ENCODE measurements at regions not wholly inside any gene's neighbourhood (a gene's known extent, or its start where the extent isn't known, plus 50 kb on each side); places are given as distances from the start of the nearest gene placed in this dataset.
"Not testable (repeated sequence)": the region's sequence is repeated elsewhere in the genome, so short reads cannot be mapped to it uniquely, and the experiment has no call there.

DNA sequence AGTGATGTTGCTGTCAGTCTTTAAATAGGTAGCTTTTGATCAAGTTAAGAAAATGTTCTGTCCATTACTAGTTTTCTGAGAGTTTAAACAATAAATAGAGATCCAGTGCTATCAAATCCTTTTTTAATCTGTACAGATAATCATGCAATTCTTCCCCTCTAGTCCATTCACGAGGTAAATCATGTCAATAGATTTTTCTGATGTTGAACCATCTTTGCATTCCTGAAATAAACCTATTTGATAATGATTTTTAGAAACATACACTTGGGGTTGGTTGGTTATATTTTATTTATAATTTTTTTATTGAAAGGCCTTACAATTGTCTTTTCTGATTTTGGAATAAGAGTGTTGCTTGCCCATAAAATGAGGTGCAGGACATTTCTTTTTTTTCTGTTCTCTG, 95.0 kb downstream of the FAM53A start:
- no peak for DNase-seq (ENCODE audit: low read depth, low spot score)

DNA sequence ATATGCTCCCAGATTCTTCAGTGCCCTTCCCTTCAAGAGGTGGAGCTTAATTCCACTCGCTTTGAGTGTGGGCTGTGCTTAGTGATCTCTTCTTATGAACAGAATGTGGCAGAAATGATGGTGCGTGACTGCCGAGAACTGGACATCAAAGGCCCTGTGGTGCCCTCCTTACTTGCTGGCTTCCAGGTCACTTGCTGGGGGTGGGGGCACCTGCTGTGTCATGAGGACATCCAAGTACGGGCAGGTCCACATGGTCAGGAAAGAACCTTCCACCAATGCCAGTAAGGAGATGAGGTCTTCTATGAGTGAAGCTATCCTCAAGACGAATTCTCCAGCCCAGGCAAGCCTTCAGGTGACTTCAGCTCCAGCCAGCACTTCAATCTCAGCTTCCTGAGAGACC, 95.8 kb downstream of the FAM53A start:
- DNase-seq (ENCODE audit: low read depth, low spot score) = no peak

- no peak for DNase-seq (ENCODE audit: low read depth, low spot score)
Observed at GRCh38 chr4:1584498-1584897, 99.6 kb downstream of the FAM53A start.

DNA sequence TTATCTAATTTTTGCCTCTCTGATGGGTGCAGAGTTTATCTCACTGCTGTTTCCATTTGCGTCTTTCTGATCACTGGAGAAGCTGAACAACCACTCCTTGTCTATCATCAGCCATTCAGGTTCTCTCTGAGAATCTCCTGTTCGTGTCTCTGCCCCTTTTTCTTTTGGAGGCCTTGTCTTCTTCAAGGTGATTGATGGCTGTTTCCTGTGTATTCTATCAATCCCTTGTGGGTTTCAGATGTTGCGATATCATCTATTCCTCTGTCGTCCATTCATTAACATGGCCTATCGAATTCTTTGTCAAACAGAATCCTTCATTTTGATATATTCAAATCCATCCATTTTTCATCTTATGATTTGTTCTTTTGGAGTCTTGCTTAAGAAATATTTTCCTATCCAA, 100.3 kb downstream of the FAM53A start:
- DNase-seq (ENCODE audit: low read depth, low spot score) = no peak

DNA sequence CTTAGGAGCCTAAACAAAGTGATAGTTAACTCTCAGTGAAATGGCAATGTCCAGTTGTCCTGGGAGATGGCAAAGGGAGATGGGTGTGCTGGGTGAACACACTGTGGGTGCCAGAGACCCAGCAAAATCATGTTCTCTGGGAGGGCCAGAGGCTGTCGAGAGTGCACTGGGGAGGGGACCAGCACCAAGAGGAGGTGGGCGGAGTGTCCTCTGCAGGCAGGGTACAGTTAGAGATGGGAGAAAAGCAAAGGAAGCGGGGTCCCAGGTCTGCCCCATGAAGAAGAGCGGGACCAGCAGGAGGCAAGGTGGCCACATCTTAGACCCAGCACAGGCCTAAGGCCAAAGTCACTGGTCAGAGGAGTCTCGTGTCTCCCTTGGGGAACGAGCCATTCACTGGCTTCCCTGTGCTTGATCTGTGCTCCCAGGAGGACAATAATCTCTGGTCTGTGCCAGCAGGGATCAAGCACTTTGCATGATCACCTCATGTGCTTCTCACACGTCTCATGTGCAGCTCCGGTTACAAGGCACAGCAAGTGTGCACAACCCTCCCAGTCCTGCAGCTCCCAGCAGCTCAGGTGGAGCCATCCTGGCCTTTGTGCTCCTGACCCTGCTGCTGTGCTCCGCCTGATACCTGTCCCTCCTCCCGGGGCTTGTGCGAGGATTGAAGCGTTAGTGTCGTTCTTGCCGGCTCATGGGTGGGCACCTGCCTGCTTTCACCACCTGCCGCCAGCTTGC, 100.9 kb downstream of the FAM53A start:
- no peak for DNase-seq (ENCODE audit: low read depth, low spot score)

DNA sequence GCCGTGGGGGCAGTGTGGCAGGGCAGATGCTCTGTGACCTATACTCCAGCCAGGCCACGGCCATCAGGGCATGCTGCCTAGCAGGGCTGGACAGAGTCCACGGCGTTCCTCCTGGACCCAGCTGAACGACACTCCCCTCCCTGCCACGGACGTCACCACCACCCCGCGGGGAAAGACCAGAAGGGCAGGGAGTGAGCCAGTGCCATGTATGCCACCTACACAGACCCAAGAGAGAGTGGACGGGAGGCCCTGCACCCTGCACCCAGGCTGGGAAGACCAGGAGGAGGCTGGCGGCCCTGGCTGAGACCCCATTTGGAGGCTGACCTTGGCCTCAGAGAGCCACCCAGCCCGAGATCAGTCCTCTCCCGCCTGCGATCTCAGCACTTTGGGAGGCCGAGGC, 101.9 kb downstream of the FAM53A start:
- DNase-seq (ENCODE audit: low read depth, low spot score) = no peak

GRCh38 chr4:1581164-1581894, 102.8 kb downstream of the FAM53A start:
- peak; percentile 81 for DNase-seq (ENCODE audit: low read depth, low spot score)

- DNase-seq (ENCODE audit: low read depth, low spot score) = not testable (repeated sequence)
Observed at GRCh38 chr4:1580692-1581012, 103.5 kb downstream of the FAM53A start.

GRCh38 chr4:1579901-1580691, 104.0 kb downstream of the FAM53A start:
- peak; percentile 87 for DNase-seq (ENCODE audit: low read depth, low spot score)

DNA sequence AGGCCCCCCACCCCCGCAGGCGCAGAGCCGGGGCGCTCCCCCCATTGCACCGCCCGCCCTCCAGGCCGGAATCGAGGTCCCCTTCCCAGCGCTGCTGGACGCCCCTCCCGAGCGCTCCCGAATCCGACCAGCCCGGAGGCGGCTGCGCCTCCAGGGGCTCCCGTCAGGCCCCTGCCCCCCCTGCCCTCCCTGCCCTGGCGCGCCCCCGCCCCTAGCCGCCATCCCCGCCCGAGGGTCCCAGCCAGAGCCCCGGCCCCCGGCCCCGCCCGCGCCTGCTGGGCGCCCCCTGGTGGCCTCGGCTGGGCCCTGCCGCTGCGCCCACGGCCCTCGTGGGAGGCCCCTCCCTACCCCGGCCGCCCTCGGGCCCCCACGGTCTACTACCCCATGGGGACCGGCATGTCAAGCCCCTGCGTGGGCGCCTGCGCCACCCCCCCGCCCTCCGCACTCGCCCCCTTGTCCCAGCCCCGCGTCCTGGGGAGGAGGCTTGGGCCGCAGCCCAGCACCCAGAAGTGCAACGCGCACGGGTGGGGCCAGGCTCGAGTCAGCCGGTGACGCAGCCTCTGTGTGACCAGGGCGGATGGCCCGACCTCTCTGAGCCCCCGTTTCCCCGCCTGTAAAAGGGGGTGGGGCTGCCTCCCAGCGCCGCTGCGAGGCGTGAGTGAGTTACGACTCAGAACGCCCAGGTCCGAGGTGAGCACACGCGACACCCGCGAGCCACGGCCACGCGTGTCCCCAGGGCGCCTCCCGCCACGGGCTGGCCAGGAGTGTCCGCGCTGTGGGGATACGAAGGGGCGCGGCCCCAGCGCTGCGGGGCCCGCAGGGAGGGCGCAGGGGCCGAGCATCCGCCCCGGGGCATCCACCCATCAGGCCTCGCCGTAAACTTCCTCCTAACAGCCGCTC, 104.9 kb downstream of the FAM53A start:
- DNase-seq (ENCODE audit: low read depth, low spot score) = peak; percentile 50

GRCh38 chr4:1578251-1578773, 105.8 kb downstream of the FAM53A start:
- DNase-seq (ENCODE audit: low read depth, low spot score) = no peak

DNA sequence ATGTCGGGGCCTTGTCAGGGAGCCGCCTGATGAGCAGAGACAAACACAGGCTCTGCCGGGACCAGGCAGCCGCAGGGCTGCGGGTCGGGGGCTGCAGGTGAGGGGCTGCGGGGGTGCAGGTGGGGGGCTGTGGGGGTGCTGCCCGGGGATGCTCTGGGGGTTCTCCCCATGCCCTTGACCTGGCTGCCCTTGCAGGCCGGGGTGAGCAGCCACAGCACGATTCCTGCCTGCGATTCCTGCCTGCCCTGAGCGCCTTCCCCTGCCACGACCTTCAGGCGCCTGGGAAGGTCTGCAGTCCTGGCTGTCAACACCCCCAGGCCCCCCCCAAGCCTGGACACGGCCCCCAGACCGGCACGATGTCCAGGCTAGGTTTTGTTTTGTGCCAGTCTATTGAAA, 106.3 kb downstream of the FAM53A start:
- DNase-seq (ENCODE audit: low read depth, low spot score) = no peak

DNA sequence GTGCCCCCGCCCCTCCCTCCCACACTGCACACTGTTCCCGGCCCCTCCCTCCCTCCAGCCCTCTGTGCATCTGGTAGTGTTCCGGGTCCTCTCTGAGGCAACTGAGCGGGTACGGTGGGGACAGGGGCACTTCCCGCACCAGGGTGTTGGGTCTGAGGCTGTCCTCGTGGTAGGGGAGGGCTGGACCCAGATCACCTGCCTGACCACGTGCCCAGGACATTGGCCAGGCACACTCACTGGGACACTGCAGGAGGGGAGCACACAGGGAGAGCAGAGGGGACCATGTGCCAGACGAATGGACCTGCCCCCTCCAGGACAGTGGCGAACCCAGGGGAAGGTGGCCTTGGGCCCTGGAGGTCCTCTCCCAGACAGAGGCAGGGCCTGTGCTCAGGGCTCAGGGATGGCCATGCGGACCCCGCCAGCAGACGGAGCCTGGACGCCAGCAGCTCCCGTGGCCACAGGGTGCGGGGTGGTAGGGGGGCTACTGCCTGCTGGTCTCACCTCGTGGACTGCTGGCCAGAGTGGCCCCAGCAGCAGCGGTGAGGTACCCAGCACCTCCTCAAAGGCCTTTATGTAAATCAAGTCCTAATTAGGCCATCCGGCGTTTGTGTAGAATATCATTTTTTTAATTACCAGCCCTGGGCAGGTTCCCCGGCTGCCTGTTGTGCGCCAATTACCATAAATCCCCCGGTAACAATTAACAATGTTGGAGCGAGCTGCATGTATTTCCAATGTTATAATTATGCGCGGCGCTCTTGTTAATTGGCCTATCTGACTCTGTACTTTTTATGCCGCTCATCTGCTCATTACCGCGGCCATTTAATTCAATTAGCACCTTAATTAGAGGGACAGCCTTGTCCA, 106.9 kb downstream of the FAM53A start:
- no peak for DNase-seq (ENCODE audit: low read depth, low spot score)

DNA sequence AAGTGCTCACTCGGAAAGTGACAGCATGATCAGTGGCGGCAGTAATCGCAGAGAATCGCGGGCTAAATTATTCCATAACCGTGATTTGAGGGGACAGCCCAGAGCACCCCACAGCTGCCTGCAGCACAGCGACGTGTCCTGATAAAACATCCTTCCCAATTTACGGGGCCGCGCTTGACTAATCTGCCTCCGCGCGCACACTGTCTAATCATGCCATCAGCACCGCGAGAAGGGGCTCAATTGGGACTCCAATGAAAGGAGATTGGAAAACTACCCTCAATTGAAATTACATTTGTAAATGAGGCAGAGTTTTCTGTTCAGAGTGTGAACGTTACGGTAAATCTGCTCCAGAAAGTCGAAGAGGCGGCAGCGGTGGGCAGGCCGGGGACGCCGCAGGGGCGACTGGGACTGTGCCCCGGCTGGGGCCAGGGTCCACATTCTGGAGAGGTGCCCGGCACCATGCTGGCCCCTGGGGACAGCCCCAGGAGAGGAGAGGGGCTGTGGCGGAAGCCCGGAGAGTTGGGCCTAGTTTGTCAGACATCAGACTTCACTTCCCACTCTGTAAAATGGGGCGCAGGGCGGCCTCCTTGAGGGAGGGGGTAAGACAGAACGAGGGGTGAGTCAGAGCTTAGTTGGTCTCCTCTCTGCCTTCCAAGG, 107.7 kb downstream of the FAM53A start:
- no peak for DNase-seq (ENCODE audit: low read depth, low spot score)

DNA sequence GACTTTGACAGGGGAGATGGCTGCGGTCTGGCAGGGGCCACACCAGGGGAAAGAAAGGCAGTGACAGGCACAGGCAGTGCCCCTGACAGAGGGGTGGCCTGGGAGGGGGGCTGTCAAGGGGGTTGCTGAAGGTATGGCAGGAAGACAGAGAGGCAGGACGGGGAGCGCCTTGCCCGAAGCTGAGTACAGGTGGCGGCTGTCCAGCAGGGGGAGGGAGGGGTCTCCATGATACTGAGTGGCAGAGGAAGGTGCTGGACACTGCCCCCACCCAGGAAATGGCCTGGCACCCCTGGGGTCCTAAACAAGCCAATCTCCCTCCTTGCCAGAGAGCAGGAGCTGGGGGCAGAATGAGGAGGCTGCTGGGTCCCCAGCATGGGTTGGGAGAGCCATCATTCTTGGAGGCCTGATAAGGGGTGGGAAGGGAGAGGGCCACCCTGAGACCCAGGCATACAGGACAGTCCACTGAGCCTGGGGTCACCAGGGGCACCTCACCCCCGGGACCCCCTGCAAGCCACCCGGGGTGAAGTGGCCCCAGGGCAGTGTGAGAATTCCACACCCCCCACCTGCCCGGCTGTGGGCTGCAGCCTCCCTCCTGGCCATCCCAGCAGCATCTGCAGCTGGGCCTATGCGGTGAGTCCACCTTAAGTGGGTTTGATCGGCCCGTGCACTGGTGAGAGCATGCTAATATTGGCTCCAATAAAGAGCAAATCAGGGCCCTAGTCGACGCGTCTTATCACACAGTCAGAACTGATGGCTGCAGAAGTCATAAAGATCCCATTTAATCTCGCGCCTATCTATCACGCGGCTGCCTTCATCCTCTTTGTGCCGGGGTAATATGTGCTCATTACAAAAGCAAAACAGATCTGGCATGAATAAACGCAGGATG, 108.5 kb downstream of the FAM53A start:
- DNase-seq (ENCODE audit: low read depth, low spot score) = no peak

DNA sequence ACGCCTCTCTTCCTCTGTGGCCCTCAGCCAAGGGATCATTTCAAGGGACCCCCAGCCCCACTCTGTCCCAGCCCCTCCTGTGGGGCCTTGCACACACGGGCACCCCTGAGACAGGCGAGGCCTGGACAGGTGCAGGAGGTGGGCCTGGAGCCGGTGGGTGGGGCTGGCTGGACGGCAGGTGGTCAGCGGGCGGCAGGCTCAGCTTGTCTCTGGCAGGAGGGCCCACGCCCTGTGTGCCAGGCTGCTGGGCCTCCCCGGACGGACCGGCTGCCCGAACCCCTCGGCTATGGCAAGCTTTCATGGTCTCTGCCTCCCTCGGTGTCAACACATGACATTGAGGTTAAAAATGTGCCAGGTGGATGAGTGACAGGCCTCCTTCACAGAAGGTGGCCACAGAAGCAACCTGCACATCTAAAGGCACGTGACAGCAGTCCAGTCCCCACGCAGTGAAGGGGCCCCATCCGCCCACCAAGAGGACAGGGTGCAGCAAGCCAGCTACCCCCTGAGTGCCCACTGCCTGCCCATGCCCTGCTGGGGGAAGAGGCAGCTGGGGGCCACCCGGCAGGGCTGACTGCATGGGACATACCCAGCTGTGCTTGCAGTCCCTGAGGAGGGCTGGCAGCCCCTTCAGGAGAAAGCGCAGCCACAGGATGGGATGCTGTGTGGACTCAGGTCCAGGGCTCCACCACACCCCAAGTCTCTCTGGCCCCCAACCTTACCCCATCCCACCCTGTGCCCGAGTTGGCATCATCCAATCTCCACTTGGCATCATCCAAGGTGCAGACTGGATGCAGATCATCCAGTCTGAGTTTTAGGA, 109.3 kb downstream of the FAM53A start:
- no peak for DNase-seq (ENCODE audit: low read depth, low spot score)

DNA sequence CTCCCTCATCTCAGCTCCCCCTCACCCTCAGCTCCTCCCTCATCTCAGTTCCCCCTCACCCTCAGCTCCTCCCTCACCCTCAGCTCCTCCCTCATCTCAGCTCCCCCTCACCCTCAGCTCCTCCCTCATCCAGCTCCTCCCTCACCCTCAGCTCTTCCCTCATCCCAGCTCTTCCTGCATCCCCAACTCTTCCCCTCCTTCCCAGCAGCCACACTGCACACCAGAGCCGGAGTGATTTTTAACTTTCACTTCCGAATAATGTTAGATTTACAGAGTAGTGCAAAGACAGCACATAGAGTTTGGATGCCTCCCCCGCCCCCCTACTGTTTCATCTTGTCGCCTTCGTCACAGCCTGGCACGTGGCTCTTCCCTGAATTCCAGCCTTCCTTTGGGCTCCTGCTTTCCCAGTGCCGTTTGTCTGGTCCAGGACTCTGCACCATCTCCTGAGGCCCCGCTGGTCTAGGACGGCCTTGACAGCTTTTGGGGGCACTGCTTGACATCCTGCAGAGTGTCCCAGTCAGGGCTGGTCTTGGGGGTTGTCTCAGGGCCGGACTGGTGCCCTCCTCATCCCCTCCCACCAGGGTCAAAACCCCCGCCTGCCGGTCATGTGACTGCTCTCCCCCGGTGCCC, 110.2 kb downstream of the FAM53A start:
- DNase-seq (ENCODE audit: low read depth, low spot score) = no peak
